Tibial artery (tissue), 4 donors: ENCODE measurements at regions not wholly inside any gene's neighbourhood (a gene's known extent, or its start where the extent isn't known, plus 50 kb on each side); places are given as distances from the start of the nearest gene placed in this dataset.

Source experiments
- DNase-seq, 2 donors: peaks; one replicate each; pipeline ENCODE4 v3.0.0-alpha.2; 2019
- H3K27ac ChIP-seq, 2 donors: fragments of 200-600 bp; sonication (generic) in 1 of 2; 1 replicate in 1 of 2; 2 replicates in 1 of 2; pipeline ENCODE4 v1.5.1; 2018 to 2019; ENCODE audit warnings: mild to moderate bottlenecking in 1 of 2
- H3K27me3 ChIP-seq, 2 donors: fragments of 200-600 bp; sonication (generic) in 1 of 2; one replicate each; pipeline versions ENCODE4 v1.5.1 to v1.6.0; 2016 to 2019
- H3K36me3 ChIP-seq, 3 donors: fragments of 200-600 bp; sonication (generic) in 2 of 3; one replicate each; pipeline ENCODE4 v1.5.1; 2016 to 2019; ENCODE audit warnings: mild to moderate bottlenecking in 2 of 3
- H3K4me1 ChIP-seq, 4 donors: fragments of 200-600 bp; sonication (generic) in 2 of 4; 1 replicate in 3 of 4; 2 replicates in 1 of 4; pipeline ENCODE4 v1.5.1; 2016 to 2019
- H3K4me3 ChIP-seq, 2 donors: fragments of 200-600 bp; sonication (generic) in 1 of 2; 1 replicate in 1 of 2; 2 replicates in 1 of 2; pipeline ENCODE4 v1.5.1; 2018 to 2019; ENCODE audit warnings: mild to moderate bottlenecking in 2 of 2
- H3K9me3 ChIP-seq, 3 donors: fragments of 200-600 bp; sonication (generic) in 1 of 3; one replicate each; pipeline ENCODE4 v1.5.1; 2016 to 2019
- CTCF ChIP-seq, 2 experiments: fragments of 200-600 bp in 1 of 2; fragments of 450-650 bp in 1 of 2; IDR thresholded peaks; one replicate each; pipeline ENCODE4 v1.5.1; 2017 to 2019; ENCODE audit warnings: antibody characterized with exemption in 2 of 2, mild to moderate bottlenecking in 1 of 2, moderate library complexity in 1 of 2
- intact Hi-C: fragments of 100-400 bp; cut with DNase I; formaldehyde crosslinking; loops from one replicate; pipeline ENCODE4 v1.15.0; 2023; ENCODE audit warnings: low total_unique reads

GRCh38 chr5:126199467-126199866, 223.7 kb upstream of the GRAMD2B start:
- TF ChIP-seq CTCF (IDR thresholded peaks at IDR 0.05): no peak
- Histone ChIP-seq H3K9me3 (no peaks in the 10 kb centered on the region), H3K4me1 (no peaks in the 10 kb centered on the region), H3K27me3 (no peaks in the 10 kb centered on the region), H3K4me3 (no peak overlapping the region), H3K27ac (no peak overlapping the region), H3K36me3 (no peaks in the 10 kb centered on the region)
- DNase-seq: no peak
- intact Hi-C loops: no loop called here

- DNase-seq: no peak
- H3K27me3 ChIP-seq: no peaks in the 10 kb centered on the region
- H3K4me1 ChIP-seq: no peaks in the 10 kb centered on the region
- H3K36me3 ChIP-seq: no peaks in the 10 kb centered on the region
- no peak for TF ChIP-seq CTCF (IDR thresholded peaks at IDR 0.05)
- intact Hi-C loops: no loop called here
- H3K27ac ChIP-seq: no peak overlapping the region
- H3K9me3 ChIP-seq: peaks cover 0 to 3% (median 0%) of the 10 kb centered on the region in 3 donors
- H3K4me3 ChIP-seq: no peak overlapping the region
Measured at GRCh38 chr5:126208691-126209090, 214.5 kb upstream of the GRAMD2B start.

GRCh38 chr5:126210955-126211354, 212.3 kb upstream of the GRAMD2B start:
- H3K9me3 ChIP-seq: peaks cover 0 to 3% (median 0%) of the 10 kb centered on the region in 3 donors
- no peak overlapping the region for H3K4me3 ChIP-seq
- no peak for TF ChIP-seq CTCF (IDR thresholded peaks at IDR 0.05)
- no peaks in the 10 kb centered on the region for H3K27me3 ChIP-seq
- intact Hi-C loops: no loop called here
- H3K36me3 ChIP-seq: no peaks in the 10 kb centered on the region
- DNase-seq: no peak
- H3K27ac ChIP-seq: no peak overlapping the region
- H3K4me1 ChIP-seq: no peaks in the 10 kb centered on the region

GRCh38 chr5:126219616-126220015, 203.6 kb upstream of the GRAMD2B start:
- Histone ChIP-seq H3K27me3 (no peaks in the 10 kb centered on the region), H3K36me3 (no peaks in the 10 kb centered on the region), H3K4me3 (no peak overlapping the region), H3K27ac (no peak overlapping the region), H3K4me1 (no peaks in the 10 kb centered on the region), H3K9me3 (no peaks in the 10 kb centered on the region)
- DNase-seq: no peak
- intact Hi-C loops: no loop called here
- no peak for TF ChIP-seq CTCF (IDR thresholded peaks at IDR 0.05)

GRCh38 chr5:126220725-126221124, 202.5 kb upstream of the GRAMD2B start:
- Histone ChIP-seq H3K4me1 (no peaks in the 10 kb centered on the region), H3K27me3 (no peaks in the 10 kb centered on the region), H3K27ac (no peak overlapping the region), H3K4me3 (no peak overlapping the region), H3K9me3 (no peaks in the 10 kb centered on the region), H3K36me3 (no peaks in the 10 kb centered on the region)
- intact Hi-C loops: no loop called here
- no peak for TF ChIP-seq CTCF (IDR thresholded peaks at IDR 0.05)
- no peak for DNase-seq

- Histone ChIP-seq H3K4me1 (no peaks in the 10 kb centered on the region), H3K27ac (no peak overlapping the region), H3K36me3 (no peaks in the 10 kb centered on the region), H3K27me3 (peaks cover 0 to 3% of the 10 kb centered on the region in 2 donors), H3K4me3 (no peak overlapping the region), H3K9me3 (peaks cover 0 to 5% (median 0%) of the 10 kb centered on the region in 3 donors)
- intact Hi-C loops: no loop called here
- no peak for TF ChIP-seq CTCF (IDR thresholded peaks at IDR 0.05)
- no peak for DNase-seq
Measured at GRCh38 chr5:126228934-126229333, 194.3 kb upstream of the GRAMD2B start.
